H9 (cell line): ENCODE measurements at regions not wholly inside any gene's neighbourhood (a gene's known extent, or its start where the extent isn't known, plus 50 kb on each side); places are given as distances from the start of the nearest gene placed in this dataset.

Source experiments
- DNase-seq: peaks from one replicate; pipeline ENCODE4 v3.0.0-alpha.2; 2017
- H2AFZ ChIP-seq: one replicate; pipeline ENCODE4 v1.6.1; 2013; ENCODE audit warnings: mild to moderate bottlenecking, low read length, control low read depth, moderate library complexity
- H2AK5ac ChIP-seq: 2 replicates; pipeline ENCODE4 v1.6.1; 2013; ENCODE audit warnings: low read length, control low read depth, mixed read lengths; ENCODE audit not compliant: insufficient read length
- H2BK120ac ChIP-seq: one replicate; pipeline ENCODE4 v1.6.1; 2013; ENCODE audit warnings: low read depth, mild to moderate bottlenecking, low read length, control low read depth, inconsistent platforms; ENCODE audit not compliant: poor library complexity, severe bottlenecking
- H2BK12ac ChIP-seq: 2 replicates; pipeline ENCODE4 v1.6.1; 2013; ENCODE audit warnings: low read length, control low read depth, mixed read lengths, low read depth; ENCODE audit not compliant: insufficient read length
- H2BK15ac ChIP-seq: 2 replicates; pipeline ENCODE4 v1.6.1; 2013; ENCODE audit warnings: low read depth, low read length, control low read depth
- H2BK20ac ChIP-seq: one replicate; pipeline ENCODE4 v1.6.1; 2013; ENCODE audit warnings: low read depth, mild to moderate bottlenecking, low read length, control low read depth, inconsistent platforms; ENCODE audit not compliant: poor library complexity, severe bottlenecking
- H2BK5ac ChIP-seq: 2 replicates; pipeline ENCODE4 v1.6.1; 2013; ENCODE audit warnings: low read length, control low read depth, mixed read lengths; ENCODE audit not compliant: insufficient read length
- H3K14ac ChIP-seq: 2 replicates; pipeline ENCODE4 v1.6.1; 2013; ENCODE audit warnings: low read length, control low read depth; ENCODE audit not compliant: insufficient read depth
- H3K18ac ChIP-seq: 2 replicates; pipeline ENCODE4 v1.6.1; 2013; ENCODE audit warnings: low read depth, mild to moderate bottlenecking, mixed read lengths, low read length, control low read depth; ENCODE audit not compliant: insufficient read length
- H3K23ac ChIP-seq: 2 replicates; pipeline ENCODE4 v1.6.1; 2013; ENCODE audit warnings: low read length, control low read depth, mixed read lengths, low read depth; ENCODE audit not compliant: insufficient read length
- H3K23me2 ChIP-seq: 2 replicates; pipeline ENCODE4 v1.6.1; 2013; ENCODE audit warnings: low read depth, mild to moderate bottlenecking, mixed read lengths, low read length, control low read depth; ENCODE audit not compliant: insufficient read length, poor library complexity, severe bottlenecking
- H3K27ac ChIP-seq: 2 replicates; pipeline ENCODE4 v1.5.1; 2013; ENCODE audit warnings: low read length, control low read depth, mixed read lengths, low read depth; ENCODE audit not compliant: insufficient read length
- H3K27me3 ChIP-seq: 2 replicates; pipeline ENCODE4 v1.6.1; 2013; ENCODE audit warnings: low read length, control low read depth, inconsistent platforms; ENCODE audit not compliant: insufficient read depth
- H3K4ac ChIP-seq: 2 replicates; pipeline ENCODE4 v1.6.1; 2013; ENCODE audit warnings: low read depth, mild to moderate bottlenecking, control low read depth, inconsistent platforms, low read length, moderate library complexity
- H3K4me1 ChIP-seq: 2 replicates; pipeline ENCODE4 v1.6.1; 2013; ENCODE audit warnings: low read length, control low read depth, inconsistent platforms; ENCODE audit not compliant: insufficient read depth
- H3K4me2 ChIP-seq: 2 replicates; pipeline ENCODE4 v1.6.1; 2013; ENCODE audit warnings: low read length, control low read depth, mixed read lengths; ENCODE audit not compliant: insufficient read length, insufficient read depth
- H3K56ac ChIP-seq: 2 replicates; pipeline ENCODE4 v1.6.1; 2013; ENCODE audit warnings: low read depth, mild to moderate bottlenecking, mixed read lengths, low read length, control low read depth; ENCODE audit not compliant: insufficient read length
- H3K79me1 ChIP-seq: 2 replicates; pipeline ENCODE4 v1.6.1; 2013; ENCODE audit warnings: low read depth, mild to moderate bottlenecking, moderate library complexity, low read length, control low read depth, inconsistent platforms; ENCODE audit not compliant: insufficient read depth, poor library complexity, severe bottlenecking
- H3K79me2 ChIP-seq: 2 replicates; pipeline ENCODE4 v1.6.1; 2013; ENCODE audit warnings: low read length, control low read depth, inconsistent platforms; ENCODE audit not compliant: insufficient read depth
- H3K9ac ChIP-seq: 2 replicates; pipeline ENCODE4 v1.6.1; 2013; ENCODE audit warnings: low read length, control low read depth, mixed read lengths; ENCODE audit not compliant: insufficient read length; ENCODE audit errors: extremely low read depth
- H3K9me3 ChIP-seq: one replicate; pipeline ENCODE4 v1.6.1; 2013; ENCODE audit warnings: low read depth, low read length, inconsistent platforms; ENCODE audit not compliant: control insufficient read depth
- H3T11ph ChIP-seq: one replicate; pipeline ENCODE4 v1.6.1; 2013; ENCODE audit warnings: mild to moderate bottlenecking, low read length, control low read depth, inconsistent platforms
- H4K20me1 ChIP-seq: one replicate; pipeline ENCODE4 v1.6.1; 2013; ENCODE audit not compliant: control insufficient read depth, insufficient read length, insufficient read depth
- H4K5ac ChIP-seq: 2 replicates; pipeline ENCODE4 v1.6.1; 2013; ENCODE audit warnings: low read depth, mild to moderate bottlenecking, mixed read lengths, low read length, control low read depth; ENCODE audit not compliant: insufficient read length
- H4K8ac ChIP-seq: replicated peaks from 2 replicates; pipeline ENCODE4 v1.6.1; 2013; ENCODE audit warnings: low read length, control low read depth, mixed read lengths, low read depth; ENCODE audit not compliant: insufficient read length
- H4K91ac ChIP-seq: 2 replicates; pipeline ENCODE4 v1.6.1; 2013; ENCODE audit warnings: low read depth, mild to moderate bottlenecking, moderate library complexity, mixed read lengths, low read length, control low read depth; ENCODE audit not compliant: insufficient read length
- H3K27ac Mint-ChIP-seq, 3 experiments: 2 replicates in 2 of 3; 3 replicates in 1 of 3; pipeline ENCODE4 v1.8.0; 2020 to 2021; ENCODE audit warnings: mixed read lengths in 3 of 3, mild to moderate bottlenecking in 1 of 3, moderate library complexity in 1 of 3
- H3K27me3 Mint-ChIP-seq: 2 replicates; pipeline ENCODE4 v1.8.0; 2021; ENCODE audit warnings: low read depth, mild to moderate bottlenecking, moderate library complexity, mixed read lengths
- H3K36me3 Mint-ChIP-seq, 3 experiments: 2 replicates in 2 of 3; 3 replicates in 1 of 3; pipeline ENCODE4 v1.8.0; 2020 to 2021; ENCODE audit warnings: low read depth in 3 of 3, mixed read lengths in 3 of 3; ENCODE audit not compliant: insufficient read depth in 1 of 3
- H3K4me1 Mint-ChIP-seq, 2 experiments: 2 replicates each; pipeline ENCODE4 v1.8.0; 2020; ENCODE audit warnings: mixed read lengths in 2 of 2
- H3K4me3 Mint-ChIP-seq, 2 experiments: 2 replicates in 1 of 2; 3 replicates in 1 of 2; pipeline ENCODE4 v1.8.0; 2020 to 2021; ENCODE audit warnings: mild to moderate bottlenecking in 2 of 2, mixed read lengths in 2 of 2, moderate library complexity in 1 of 2
- H3K9me3 Mint-ChIP-seq, 2 experiments: 2 replicates in 1 of 2; 3 replicates in 1 of 2; pipeline ENCODE4 v1.8.0; 2020; ENCODE audit warnings: mild to moderate bottlenecking in 2 of 2, mixed read lengths in 2 of 2, moderate library complexity in 1 of 2
- CTCF ChIP-seq: fragments of 200-600 bp; sonication (generic); conservative IDR thresholded peaks from 3 replicates; pipeline ENCODE4 v1.8.0; 2021; ENCODE audit warnings: antibody characterized with exemption, mild to moderate bottlenecking
- WGBS: extraction: QIAGEN DNeasy Blood & Tissue Kit; methylation state at CpG from one replicate; pipeline ENCODE4 v1.1.7; 2013; ENCODE audit warnings: missing lambda C conversion rate, low lambda C conversion rate, mixed read lengths; ENCODE audit not compliant: insufficient read length; ENCODE audit errors: extremely low coverage; 5-methylcytosine and 5-hydroxymethylcytosine counted together

GRCh38 chrX:143298663-143299241, 218.5 kb downstream of the SPANXN3 start:
- Histone ChIP-seq H3K4ac (no peak overlapping the region), H2BK20ac (no peak overlapping the region), H3K79me2 (no peaks in the 10 kb centered on the region), H4K20me1 (no peaks in the 10 kb centered on the region), H3K27ac (no peak overlapping the region), H4K91ac (no peak overlapping the region), H2BK15ac (no peak overlapping the region), H2BK5ac (no peak overlapping the region), H3K9ac (no peak overlapping the region), H3K56ac (no peak overlapping the region), H3K4me1 (no peaks in the 10 kb centered on the region), H3K23ac (no peak overlapping the region), H4K8ac (no peak overlapping the region), H2BK120ac (no peak overlapping the region), H3K79me1 (no peaks in the 10 kb centered on the region), H3K9me3 (no peaks in the 10 kb centered on the region), H3K18ac (no peak overlapping the region), H3K27me3 (no peaks in the 10 kb centered on the region), H2AFZ (no peak overlapping the region), H2AK5ac (no peak overlapping the region), H3T11ph (no peak overlapping the region), H3K4me2 (no peak overlapping the region), H4K5ac (no peak overlapping the region), H3K23me2 (no peaks in the 10 kb centered on the region), H2BK12ac (no peak overlapping the region), H3K14ac (no peak overlapping the region)
- Mint-ChIP-seq H3K9me3 (peaks cover 62 to 63% of the 10 kb centered on the region in 2 experiments), H3K27ac (no peak overlapping the region), H3K36me3 (peaks cover 0 to 6% (median 0%) of the 10 kb centered on the region in 3 experiments; a peak in 4 of 7 replicates), H3K4me1 (peaks cover 4 to 5% of the 10 kb centered on the region in 2 experiments; a peak in 3 of 4 replicates), H3K4me3 (no peak overlapping the region), H3K27me3 (no peaks in the 10 kb centered on the region)
- no CpG with 5 or more reads among the region's 3 CpGs for WGBS
- no peak for TF ChIP-seq CTCF
- no peak for DNase-seq
